ENCODE measurements at regions not wholly inside any gene's neighbourhood (a gene's known extent, or its start where the extent isn't known, plus 50 kb on each side); places are given as distances from the start of the nearest gene placed in this dataset.
"Not testable (repeated sequence)": the region's sequence is repeated elsewhere in the genome, so short reads cannot be mapped to it uniquely, and the experiment has no call there.

- not testable (repeated sequence) for DNase-seq
These were observed 225.6 kb upstream of the EDNRA start for GRCh38 chr4:147255268-147255667.

GRCh38 chr4:147259271-147259670, 221.6 kb upstream of the EDNRA start:
- not testable (repeated sequence) for DNase-seq

- no peak for DNase-seq
These were observed 196.6 kb upstream of the EDNRA start for GRCh38 chr4:147284256-147284835.

- DNase-seq, result no peak
These were observed 196.0 kb upstream of the EDNRA start for GRCh38 chr4:147284935-147285334.

- no peak for DNase-seq
These were observed 195.1 kb upstream of the EDNRA start for GRCh38 chr4:147285751-147286150.

- no peak for DNase-seq
These were observed 193.9 kb upstream of the EDNRA start for GRCh38 chr4:147286846-147287587.

GRCh38 chr4:147287588-147287890, 193.4 kb upstream of the EDNRA start:
- no peak for DNase-seq

GRCh38 chr4:147288512-147288911, 192.4 kb upstream of the EDNRA start:
- no peak for DNase-seq

- DNase-seq, result no peak
These were observed 191.7 kb upstream of the EDNRA start for GRCh38 chr4:147289181-147289580.

GRCh38 chr4:147292604-147293313, 188.1 kb upstream of the EDNRA start:
- not testable (repeated sequence) for DNase-seq

- not testable (repeated sequence) for DNase-seq
These were observed 187.6 kb upstream of the EDNRA start for GRCh38 chr4:147293314-147293677.

- DNase-seq, result no peak
These were observed 181.7 kb upstream of the EDNRA start for GRCh38 chr4:147299205-147299604.

- DNase-seq, result no peak
These were observed 177.6 kb upstream of the EDNRA start for GRCh38 chr4:147303174-147303872.

- no peak for DNase-seq
These were observed 177.0 kb upstream of the EDNRA start for GRCh38 chr4:147303873-147304229.

GRCh38 chr4:147307896-147308674, 172.8 kb upstream of the EDNRA start:
- DNase-seq, result no peak

- no peak for DNase-seq
These were observed 171.5 kb upstream of the EDNRA start for GRCh38 chr4:147309434-147309833.

- no peak for DNase-seq
These were observed 170.6 kb upstream of the EDNRA start for GRCh38 chr4:147310312-147310711.

GRCh38 chr4:147311956-147312355, 168.9 kb upstream of the EDNRA start:
- no peak for DNase-seq

GRCh38 chr4:147312376-147313046, 168.4 kb upstream of the EDNRA start:
- no peak for DNase-seq

- DNase-seq, result no peak
These were observed 167.8 kb upstream of the EDNRA start for GRCh38 chr4:147313108-147313507.

- DNase-seq, result no peak
These were observed 162.3 kb upstream of the EDNRA start for GRCh38 chr4:147318586-147318985.

GRCh38 chr4:147325571-147325981, 155.3 kb upstream of the EDNRA start:
- no peak for DNase-seq
